NCI-H2227 (cell line): ENCODE measurements at regions not wholly inside any gene's neighbourhood (a gene's known extent, or its start where the extent isn't known, plus 50 kb on each side); places are given as distances from the start of the nearest gene placed in this dataset.
"Not testable (repeated sequence)": the region's sequence is repeated elsewhere in the genome, so short reads cannot be mapped to it uniquely, and the experiment has no call there.

Experiments used
- DNase-seq: peaks from one replicate; lab custom pipeline; 2025; ENCODE audit not compliant: unreplicated experiment; lab: John Stamatoyannopoulos, UW

DNA sequence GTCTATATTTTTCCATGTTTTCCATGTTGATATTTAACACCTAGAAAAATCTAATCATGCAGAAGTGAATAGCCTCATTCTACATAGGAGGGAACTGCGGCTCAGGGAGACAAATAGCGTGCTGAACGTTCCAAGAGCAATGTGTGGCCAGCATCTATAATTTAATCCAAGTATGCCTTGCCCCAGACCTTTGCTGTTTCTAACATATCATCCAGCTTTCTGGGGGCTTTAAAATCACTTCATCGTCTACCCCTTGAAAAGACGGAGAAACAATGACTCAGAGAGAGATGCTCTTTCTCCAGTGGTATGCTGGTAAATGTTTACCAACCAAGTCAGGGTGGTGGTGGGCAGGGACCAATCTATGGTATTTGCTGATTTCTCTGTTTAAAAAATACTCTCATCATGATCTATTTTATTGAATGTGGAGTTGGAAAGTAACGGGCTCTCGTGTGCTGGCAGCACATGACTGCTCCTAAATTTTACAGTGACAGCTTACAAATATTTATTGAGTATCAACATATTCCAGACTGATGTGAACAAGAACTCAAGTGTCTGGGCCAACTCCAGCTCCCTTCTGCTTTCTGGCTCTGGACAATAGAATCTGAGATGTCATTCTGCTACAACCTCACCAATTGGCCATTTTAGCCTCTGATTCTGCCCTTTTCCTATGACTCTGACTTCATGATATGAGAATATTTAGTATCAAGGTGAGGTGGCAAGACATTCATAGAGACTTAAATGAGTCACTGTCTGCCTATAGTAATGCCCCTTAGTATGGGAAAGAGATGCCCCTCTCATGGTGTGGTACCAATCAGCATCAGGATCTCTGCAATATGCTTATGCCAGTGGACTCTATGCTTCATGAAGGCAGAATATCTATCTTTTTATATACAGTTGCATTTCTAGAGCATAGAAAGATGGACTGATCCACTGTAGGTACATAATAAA lies 407.4 kb upstream of the TNC start:
- no peak for DNase-seq

DNA sequence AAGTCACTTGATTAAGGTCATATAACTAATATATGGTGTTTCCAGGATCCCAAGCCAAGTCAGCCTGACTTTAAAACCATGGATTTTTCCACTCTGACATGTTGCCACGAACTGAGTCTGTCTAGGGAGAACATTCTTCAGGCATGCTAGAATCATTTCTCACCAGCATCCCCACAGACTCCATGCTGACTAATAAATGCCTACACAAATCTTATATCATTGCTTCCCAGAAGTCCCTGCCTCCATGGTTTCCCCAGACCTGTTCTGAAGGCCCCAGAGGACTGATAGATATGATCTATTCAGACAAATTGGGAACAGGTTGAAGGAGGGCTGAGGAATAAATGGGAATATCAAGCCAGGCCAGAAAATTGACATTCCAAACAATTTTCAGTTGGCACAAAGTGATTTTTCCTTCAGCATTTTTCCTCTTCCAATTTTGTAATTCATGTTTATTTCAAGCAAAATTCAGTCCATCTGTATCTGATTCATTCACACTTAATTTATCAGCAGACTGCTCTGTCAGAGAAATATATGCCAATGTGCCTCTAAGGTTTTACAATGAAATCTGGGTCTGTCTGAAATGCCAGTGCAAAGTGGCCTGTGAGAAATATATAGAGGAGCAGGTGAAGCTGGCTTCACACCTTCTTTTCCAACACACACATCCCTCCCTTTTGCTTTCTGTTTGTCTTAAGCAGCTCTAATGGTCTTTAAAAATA lies 413.6 kb upstream of the TNC start:
- DNase-seq: no peak

DNA sequence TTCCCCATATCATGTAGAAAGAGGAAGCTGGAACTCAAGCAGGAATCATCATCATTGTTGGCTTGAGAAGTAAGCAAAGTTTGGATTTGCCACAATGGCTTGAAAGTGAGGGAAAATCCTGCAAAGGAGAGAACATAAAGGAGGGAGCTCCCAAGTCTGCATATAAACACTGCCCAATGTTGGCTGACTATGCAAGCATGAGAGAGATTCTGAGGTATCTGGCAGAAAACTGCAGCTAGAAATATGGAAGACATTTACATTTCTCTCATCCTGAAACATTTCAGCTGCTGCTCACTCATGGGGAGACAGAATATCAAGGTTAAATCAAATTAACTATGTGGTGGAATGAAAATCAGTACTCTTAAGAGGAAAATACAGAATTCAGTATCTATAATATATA lies 415.6 kb upstream of the TNC start:
- DNase-seq: no peak

DNA sequence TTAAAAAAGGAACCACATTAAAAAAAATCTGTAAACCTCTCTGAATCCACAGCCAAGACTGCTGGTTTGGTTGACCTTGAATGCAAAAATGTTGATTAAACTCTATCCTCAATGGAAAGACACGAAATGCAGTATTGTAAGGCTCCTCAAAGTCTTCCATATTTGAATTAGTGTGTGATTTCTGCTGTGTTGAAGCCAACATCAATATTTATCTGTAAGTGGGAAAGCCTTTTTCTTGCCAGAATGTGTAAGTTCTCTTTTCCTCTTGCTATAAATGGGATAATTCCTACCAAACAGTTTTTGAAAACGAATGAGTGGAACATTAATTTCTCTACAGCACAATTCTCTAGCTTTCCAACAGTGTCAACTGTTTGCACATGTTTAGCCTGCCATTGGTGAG lies 422.1 kb upstream of the TNC start:
- DNase-seq: no peak

DNA sequence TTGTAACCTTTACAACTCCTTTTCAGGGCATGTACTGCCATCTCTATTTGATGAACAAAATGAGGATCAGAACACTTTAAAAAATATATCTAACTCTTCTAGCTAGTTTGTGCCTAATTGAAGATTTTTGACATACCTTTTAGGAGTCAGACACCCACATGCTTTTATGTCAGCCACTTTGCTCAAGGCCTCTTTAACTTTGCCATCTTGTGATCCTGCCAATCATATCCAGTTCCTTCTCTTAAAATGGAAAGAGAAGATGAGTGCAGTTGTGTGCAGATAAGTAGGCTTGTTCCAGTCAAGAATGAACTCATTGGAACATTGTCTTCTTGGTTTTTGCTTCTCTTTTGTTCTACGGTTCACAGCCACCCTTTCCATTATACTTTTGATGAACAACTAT lies 425.6 kb upstream of the TNC start:
- DNase-seq: no peak

DNA sequence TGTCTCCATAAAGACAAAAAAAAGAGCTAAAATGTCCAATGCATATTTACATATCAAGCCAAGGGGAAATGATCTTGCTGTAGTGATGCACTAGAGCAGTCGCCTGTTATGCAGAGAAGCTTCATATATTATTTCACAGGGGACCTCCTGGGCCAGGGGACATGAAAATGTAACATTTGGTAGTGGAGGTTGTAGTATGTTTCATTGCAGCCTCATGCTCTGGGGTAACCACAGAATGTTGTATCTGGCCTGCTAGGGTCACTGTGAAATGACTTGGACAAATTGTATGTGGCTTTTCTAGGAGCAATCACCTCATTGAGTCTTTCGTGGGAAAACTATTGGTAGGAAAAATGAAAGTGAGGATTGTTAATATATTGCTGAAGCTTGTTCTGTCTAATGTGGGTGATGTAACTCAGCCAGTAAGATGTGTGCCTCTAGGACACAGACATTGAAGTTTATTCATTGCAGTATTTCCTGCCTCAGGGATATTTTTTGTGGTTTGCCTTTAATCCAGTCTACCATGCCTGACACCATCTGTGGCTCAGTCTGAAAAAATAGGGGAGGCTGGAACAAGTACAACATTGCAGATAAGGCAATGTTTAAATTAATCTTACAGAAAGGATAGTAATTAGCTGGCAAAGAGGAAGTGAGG lies 430.8 kb upstream of the TNC start:
- no peak for DNase-seq

DNA sequence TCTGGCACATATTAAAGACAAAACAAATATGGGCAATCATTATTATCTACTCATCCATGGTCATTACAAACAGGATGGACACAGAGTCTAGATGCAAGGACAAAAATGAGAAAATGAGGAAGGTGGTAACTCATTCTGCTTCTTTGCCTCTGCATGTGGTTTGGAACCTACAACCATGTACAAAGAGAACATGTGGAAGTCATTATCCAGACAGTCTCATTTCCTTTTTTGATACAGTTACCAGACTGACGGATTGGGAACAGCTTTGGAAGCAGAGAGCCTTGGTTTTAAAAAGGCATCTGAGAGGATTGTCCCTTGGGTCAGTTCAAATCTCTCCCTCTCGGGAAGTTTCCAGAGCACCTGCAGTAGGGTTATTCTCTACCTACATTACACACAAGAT lies 433.4 kb upstream of the TNC start:
- DNase-seq: no peak

DNA sequence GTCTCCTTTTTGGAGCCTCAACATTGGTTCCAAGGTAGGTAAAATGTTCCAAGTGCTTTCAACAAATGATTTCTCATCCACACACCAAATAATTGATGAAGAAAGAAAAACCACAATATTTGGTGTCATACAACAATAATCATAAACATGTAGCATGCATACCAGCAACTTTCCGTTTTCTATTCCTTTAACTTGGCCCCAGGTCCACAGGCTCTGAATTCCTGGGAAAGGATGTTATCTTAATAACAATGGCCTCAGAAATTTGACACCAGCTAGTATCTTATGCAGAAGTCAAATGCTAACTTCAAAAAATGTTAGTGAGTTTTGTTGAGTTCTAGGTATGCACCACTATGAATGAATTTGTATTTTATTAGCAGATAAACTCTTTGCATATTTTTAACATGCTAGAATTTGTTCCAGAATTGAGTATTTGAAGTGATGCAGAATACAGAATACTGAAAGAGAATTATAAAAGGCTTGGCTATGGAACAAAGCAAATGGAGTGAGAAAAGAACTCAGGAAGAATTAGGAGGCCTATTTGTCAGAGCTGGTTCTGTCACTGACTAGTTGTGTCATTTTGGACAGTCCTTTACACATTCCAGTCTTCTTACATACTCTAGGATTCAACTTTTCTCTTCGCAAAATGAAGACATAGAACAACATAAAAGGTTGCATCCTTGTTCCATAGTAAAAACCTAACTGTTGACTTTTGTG lies 435.3 kb upstream of the TNC start:
- DNase-seq: no peak

DNA sequence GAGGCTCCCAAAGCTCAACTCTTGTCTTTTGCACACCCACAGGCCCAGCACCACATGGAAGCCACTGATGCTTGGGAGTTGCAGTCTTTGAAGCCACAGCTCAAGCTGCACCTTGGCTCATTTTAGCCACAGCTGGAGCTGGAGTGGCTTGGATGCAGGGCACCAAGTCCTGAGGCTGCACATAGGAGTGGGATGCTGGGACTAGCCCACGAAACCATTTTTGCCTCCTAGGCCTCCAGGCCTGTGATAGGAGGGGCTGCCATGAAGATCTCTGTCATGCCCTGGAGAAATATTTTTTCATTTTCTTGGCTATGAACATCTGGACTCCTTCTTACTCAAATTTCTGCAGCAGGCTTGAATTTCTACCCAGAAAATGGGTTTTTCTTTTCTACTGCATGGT lies 438.5 kb upstream of the TNC start:
- no peak for DNase-seq

DNA sequence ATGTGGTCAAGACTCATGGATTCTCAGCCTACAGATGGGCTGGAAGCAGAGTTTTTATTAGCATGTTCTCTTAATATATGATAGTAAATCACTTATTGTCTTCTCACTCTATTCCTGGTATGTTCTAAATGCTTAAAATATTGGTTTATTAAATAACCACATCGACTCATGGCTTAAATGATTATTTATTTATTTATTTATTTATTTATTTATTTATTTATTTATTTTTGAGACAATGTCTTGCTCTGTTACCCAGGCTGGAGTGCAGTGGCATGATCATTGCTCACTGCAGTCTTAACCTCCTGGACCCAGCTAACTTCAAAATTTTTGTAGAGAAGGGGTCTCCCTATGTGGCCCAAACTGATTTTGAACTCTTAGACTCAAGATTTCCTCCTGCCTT lies 457.2 kb upstream of the TNC start:
- no peak for DNase-seq

DNA sequence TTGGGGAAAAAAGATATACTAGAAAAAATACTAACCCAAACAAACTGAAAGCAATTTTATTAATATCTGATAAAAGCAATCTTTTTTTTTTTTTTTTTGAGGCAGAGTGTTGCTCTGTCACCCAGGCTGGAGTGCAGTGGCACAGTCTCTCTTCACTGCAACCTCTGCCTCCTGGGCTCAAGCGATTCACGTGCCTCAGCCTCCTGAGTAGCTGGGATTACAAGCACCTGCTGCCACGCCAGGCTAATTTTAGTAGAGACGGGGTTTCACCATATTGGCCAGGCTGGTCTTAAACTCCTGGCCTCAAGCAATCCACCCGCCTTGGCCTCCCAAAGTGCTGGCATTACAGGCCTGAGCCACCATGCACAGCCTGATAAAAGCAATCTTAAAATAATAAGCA lies 467.5 kb upstream of the TNC start:
- not testable (repeated sequence) for DNase-seq

DNA sequence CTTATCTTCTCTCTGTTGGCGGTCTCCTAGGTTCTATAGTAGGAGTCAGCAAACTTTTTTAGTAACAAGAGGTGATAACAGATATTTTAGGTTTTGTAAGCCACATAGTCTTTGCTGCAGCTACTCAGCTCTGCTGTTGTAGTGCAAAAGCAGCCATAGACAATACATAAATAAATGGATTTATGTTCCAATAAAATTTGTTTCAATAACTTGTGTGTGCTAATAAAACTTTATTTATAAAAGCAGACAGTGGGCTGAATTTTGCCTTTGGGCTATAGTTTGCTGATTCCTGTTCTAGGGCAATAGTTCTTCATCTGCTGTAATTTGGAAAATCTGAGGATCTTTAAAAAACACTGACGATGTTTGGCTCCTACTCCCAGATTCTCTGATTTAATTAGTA lies 469.4 kb upstream of the TNC start:
- no peak for DNase-seq

DNA sequence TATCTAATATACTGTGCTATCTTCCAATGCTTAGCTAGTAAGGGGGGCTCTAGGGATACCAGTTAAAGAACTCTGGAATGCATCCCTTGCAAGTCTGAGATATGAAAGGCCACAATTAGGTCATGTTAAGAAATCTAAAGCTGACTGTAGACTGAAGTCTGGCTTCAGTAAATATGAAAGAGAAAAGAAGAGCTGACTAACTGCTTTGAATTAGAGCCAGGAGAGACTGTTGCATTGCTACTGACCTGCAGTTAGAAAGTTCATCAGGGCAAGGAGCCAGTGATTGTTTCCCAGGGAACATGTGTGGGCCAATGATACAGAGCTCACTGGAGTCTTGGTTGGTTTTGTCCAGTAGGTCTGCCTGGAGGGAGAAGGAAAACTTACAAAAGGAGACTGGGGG lies 472.1 kb upstream of the TNC start:
- DNase-seq: no peak

DNA sequence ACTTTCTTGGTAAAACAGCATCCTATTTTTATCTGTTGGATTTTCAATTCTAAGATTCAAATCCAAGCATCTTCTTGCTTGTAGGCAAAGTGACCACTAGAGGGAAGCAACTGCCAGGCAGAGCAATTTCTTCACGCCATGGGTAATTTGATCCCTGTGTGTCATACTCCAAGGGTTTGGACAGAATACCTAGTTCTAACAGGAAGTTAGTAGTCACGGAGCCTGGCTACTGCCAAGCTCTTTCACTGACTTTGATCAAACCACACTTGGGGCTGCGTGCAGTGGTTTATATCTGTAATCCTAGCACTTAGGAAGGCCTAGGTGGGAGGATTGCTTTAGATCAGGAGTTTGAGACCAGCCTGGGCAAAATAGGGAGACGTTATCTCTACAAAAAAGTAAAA lies 473.6 kb upstream of the TNC start:
- DNase-seq: peak; percentile 20

DNA sequence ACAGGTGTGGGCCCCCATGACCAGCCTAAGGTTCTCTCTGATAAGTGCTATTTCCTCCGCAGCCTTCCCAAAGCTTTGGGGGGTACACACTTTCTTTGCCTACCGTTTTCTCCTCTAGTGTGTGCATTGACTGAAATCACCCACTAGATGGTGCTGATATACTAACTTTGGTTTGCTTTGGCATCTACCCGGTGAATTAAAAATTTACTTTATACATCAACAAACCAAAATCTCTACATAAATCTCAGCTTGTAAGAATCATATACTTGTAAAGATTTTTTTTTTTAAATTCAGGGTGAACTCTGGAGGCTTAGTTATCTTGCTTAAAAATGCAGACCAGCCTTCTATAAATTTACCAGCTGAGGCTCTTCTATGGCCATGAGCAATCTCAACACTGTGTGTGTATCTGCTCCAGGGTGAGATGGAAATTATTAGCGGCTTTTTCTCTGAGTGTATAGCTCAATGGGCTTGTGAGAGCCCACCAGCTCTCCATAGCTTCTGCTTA lies 475.7 kb upstream of the TNC start:
- DNase-seq: no peak

DNA sequence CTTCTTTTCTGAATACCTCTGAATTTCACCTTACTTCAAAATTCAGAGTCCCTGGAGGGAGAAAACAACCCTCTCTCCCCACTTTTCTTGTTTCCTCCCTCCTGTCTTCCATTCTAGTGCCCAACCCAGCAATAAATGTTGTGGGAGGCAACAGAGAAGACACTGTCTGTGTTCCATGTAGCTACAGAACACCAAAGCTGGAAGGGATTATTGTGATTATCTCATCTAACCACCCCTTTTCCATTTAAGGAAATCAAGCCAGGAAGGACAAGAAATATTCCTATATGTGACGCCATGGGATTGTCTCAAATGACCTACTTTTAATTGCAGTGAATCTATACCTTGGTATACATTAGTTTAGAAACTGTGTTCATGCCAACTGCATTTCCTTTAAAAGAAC lies 476.6 kb upstream of the TNC start:
- no peak for DNase-seq

DNA sequence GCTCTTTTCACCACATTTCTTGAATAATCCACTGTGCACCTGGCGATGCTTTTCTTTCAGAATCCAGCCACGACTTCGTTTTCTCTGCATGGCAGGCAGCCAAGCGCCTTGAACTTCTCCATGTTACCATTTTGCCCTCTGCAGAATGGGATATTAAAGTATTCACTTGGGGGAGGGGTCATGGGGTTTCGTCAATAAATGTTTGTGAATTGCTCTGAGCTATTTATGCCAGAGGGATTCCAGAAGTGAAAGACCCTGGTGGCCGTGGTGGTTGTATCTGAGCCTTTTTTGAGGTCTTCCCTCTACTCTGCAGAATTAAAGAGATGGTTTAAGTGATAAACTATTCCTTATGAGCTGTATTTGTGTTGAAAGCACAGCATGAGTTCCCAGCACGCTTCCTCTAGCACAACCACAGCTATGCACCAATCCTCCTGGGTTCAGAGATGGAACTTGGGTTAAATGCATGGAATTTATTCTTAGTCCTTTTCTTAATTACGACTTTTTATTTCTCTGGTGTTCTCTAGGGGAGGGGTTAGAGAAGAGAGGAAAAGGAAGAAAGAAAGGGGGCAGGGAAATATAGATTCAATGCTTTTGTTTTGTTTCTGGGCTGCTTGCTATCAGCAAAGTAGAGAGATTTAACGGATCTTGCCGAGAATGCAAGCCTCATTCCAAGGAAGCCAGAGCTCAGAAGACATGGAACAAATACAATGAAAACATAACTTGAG lies 478.2 kb upstream of the TNC start:
- DNase-seq: no peak

DNA sequence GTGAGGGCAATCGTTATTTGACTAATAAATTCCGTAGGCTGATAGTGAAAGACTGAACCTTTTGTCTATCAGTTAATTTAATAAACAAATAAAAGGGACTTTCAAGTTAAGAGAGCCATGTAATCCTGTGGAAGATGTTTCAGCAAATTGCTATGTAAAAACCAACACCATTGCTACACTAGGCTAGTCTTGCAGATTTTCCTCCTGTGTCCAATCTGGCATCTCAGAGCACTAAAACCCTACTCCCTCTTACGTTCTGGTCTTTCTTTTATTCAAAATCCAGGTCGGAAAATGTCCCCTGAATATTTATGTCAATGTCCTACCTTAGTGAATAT lies 478.8 kb upstream of the TNC start:
- DNase-seq: no peak

DNA sequence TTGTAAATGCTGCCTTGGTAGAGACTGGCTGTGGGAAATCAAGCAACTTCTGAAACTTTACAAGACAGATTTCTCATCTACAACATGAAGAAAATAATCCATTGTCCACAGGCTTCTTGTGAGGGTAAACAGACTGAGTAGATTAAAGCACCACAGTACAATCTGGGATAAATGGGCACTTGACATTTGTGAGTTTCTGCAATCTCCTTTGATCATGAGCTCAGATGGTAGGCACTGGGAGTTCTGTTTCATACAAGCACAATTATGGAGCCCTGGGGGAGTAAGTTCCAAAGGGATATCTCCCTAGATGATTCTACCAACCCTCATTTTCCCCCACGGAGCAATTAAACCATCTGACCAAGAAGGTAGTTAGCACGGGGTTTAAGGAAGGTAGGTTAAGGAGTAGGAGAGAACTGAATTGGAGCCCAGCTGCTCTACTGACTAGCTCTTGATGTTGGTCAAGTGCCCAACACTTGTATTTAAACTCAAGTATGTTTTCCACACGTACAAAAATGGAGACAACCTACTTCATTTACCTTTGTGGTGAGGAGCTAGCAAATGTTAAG lies 479.5 kb upstream of the TNC start:
- no peak for DNase-seq

DNA sequence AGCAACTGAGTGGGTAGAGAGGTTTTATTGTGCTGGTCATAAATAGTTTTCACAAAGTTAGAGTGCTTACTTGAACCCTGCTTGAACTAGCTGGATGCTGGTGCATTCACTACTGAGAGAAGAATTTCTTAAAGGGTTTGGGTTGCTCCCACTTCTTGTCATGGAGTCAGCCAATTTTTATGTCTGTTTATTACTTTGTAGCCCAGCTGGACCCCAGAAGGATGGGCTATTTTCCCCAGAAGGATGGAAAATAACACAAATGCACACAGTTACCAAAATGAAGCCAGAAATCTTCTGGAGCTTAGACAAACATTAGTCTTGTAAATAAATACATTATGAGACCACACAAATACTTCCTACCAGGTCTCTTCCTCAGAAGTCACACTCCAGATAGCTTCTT lies 480.8 kb upstream of the TNC start:
- no peak for DNase-seq
